ENCODE measurements at regions not wholly inside any gene's neighbourhood (a gene's known extent, or its start where the extent isn't known, plus 50 kb on each side); places are given as distances from the start of the nearest gene placed in this dataset.

DNA sequence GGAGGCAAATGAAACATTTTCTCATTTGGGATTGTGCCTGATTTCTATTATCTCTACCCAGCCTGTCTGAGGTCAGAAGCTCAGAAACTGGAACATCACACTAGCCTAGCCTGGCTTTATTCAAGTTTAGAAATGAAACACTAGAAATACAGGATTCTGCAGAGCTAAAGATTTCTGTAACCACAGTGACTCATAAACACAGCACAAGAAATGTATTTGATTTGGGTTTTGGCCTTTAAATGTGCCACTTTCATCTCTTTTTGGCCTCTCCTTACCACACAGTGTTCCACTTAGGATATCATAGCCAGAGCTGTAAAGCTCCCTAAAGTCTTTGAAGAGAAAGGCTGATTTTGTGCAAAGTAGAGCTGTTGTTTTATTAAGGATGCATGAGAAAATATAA is 307.5 kb downstream of the EMP1 start:
- no peak for TF ChIP-seq CTCF (conservative IDR thresholded peaks at IDR 0.05; ENCODE audit: low read depth, low read length)
- DNase-seq (ENCODE audit: low read depth) = no peak
- H3K4me3 ChIP-seq (ENCODE audit: low read length) = no peak overlapping the region

- DNase-seq (ENCODE audit: low read depth) = no peak
- no peak overlapping the region for H3K4me3 ChIP-seq (ENCODE audit: low read length)
- TF ChIP-seq CTCF (conservative IDR thresholded peaks at IDR 0.05; ENCODE audit: low read depth, low read length) = no peak
These were observed 306.7 kb downstream of the EMP1 start for GRCh38 chr12:13503094-13503835.

GRCh38 chr12:13499008-13499407 is 302.5 kb downstream of the EMP1 start:
- H3K4me3 ChIP-seq (ENCODE audit: low read length) = no peak overlapping the region
- DNase-seq (ENCODE audit: low read depth) = no peak
- no peak for TF ChIP-seq CTCF (conservative IDR thresholded peaks at IDR 0.05; ENCODE audit: low read depth, low read length)

- H3K4me3 ChIP-seq (ENCODE audit: low read length) = no peak overlapping the region
- TF ChIP-seq CTCF (conservative IDR thresholded peaks at IDR 0.05; ENCODE audit: low read depth, low read length) = no peak
- DNase-seq (ENCODE audit: low read depth) = peak; percentile 50
These were observed 299.6 kb downstream of the EMP1 start for GRCh38 chr12:13496111-13496510.

GRCh38 chr12:13489246-13489645 is 292.7 kb downstream of the EMP1 start:
- H3K4me3 ChIP-seq (ENCODE audit: low read length) = no peak overlapping the region
- TF ChIP-seq CTCF (conservative IDR thresholded peaks at IDR 0.05; ENCODE audit: low read depth, low read length) = no peak
- no peak for DNase-seq (ENCODE audit: low read depth)

DNA sequence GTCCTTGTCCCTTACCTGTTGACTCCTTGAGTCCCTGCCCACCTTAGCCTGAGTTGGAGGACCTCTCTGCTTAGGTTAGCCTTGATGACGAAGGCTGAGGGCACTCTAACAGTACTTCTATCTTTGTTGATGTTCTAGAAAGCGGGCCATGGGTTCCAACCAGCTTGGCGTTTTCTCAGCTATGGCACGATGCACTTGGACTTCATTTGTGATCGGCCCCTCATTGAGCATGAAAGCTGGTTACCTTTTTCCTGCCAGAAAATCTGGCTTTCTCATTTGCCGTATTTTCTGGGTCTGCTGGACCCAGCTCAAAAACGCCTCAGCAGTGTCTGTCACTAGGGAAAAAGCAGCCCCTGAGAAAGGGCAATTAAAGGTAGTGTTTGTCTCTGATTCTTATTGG is 290.8 kb downstream of the EMP1 start:
- H3K4me3 ChIP-seq (ENCODE audit: low read length) = no peak overlapping the region
- TF ChIP-seq CTCF (conservative IDR thresholded peaks at IDR 0.05; ENCODE audit: low read depth, low read length) = no peak
- no peak for DNase-seq (ENCODE audit: low read depth)

GRCh38 chr12:13486794-13487193 is 290.3 kb downstream of the EMP1 start:
- TF ChIP-seq CTCF (conservative IDR thresholded peaks at IDR 0.05; ENCODE audit: low read depth, low read length) = no peak
- DNase-seq (ENCODE audit: low read depth) = no peak
- no peak overlapping the region for H3K4me3 ChIP-seq (ENCODE audit: low read length)
